Thyroid gland (tissue), 4 donors: ENCODE measurements at regions not wholly inside any gene's neighbourhood (a gene's known extent, or its start where the extent isn't known, plus 50 kb on each side); places are given as distances from the start of the nearest gene placed in this dataset.

Source experiments
- POLR2A ChIP-seq, 2 donors: fragments of 450-650 bp; IDR thresholded peaks; one replicate each; pipeline ENCODE4 v1.6.1; 2017; ENCODE audit warnings: antibody characterized with exemption in 2 of 2, mild to moderate bottlenecking in 2 of 2, moderate library complexity in 1 of 2
- TF ChIP-seq, protein P1 (sequence below), 6 experiments: fragments of 200-600 bp in 3 of 6; fragments of 450-650 bp in 3 of 6; sonication (generic) in 3 of 6; IDR thresholded peaks; one replicate each; pipeline ENCODE4 v1.5.1; 2016 to 2019; ENCODE audit warnings: antibody characterized with exemption in 6 of 6, mild to moderate bottlenecking in 2 of 6, inconsistent platforms in 1 of 6, moderate library complexity in 1 of 6

DNA sequence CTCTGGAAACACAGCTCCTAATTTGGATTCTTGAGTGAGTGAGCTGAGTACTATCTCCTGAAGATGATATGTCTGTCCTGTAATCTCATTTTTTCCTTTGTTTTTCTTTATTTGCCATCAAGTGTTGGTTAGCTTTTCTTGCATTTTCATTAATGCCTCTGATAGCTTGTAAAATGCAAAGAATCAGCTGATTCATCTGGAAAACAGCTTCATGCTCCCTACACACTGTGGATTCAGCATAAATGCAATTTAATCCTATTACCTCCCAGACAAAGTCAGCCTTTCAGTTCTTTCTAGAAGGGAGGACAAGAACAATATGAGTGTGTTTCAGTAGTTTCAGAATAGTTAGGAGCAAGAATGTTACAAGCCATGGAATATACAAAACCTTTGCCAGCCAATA lies 79.4 kb downstream of the DACT1 start:
- TF ChIP-seq, protein P1, sequence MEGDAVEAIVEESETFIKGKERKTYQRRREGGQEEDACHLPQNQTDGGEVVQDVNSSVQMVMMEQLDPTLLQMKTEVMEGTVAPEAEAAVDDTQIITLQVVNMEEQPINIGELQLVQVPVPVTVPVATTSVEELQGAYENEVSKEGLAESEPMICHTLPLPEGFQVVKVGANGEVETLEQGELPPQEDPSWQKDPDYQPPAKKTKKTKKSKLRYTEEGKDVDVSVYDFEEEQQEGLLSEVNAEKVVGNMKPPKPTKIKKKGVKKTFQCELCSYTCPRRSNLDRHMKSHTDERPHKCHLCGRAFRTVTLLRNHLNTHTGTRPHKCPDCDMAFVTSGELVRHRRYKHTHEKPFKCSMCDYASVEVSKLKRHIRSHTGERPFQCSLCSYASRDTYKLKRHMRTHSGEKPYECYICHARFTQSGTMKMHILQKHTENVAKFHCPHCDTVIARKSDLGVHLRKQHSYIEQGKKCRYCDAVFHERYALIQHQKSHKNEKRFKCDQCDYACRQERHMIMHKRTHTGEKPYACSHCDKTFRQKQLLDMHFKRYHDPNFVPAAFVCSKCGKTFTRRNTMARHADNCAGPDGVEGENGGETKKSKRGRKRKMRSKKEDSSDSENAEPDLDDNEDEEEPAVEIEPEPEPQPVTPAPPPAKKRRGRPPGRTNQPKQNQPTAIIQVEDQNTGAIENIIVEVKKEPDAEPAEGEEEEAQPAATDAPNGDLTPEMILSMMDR (IDR thresholded peaks at IDR 0.05), result no peak
- TF ChIP-seq POLR2A (IDR thresholded peaks at IDR 0.05), result no peak
